ENCODE measurements at regions not wholly inside any gene's neighbourhood (a gene's known extent, or its start where the extent isn't known, plus 50 kb on each side); places are given as distances from the start of the nearest gene placed in this dataset.

GRCh38 chr6:163630572-163630971, 216.1 kb downstream of the QKI start:
- Mint-ChIP-seq H3K36me3 (no peaks in the 10 kb centered on the region), H3K4me3 (no peak overlapping the region), H3K27ac (no peak overlapping the region), H3K27me3 (peaks cover 17 to 36% (median 34%) of the 10 kb centered on the region in 5 donors), H3K9me3 (peaks cover 0 to 9% (median 0%) of the 10 kb centered on the region in 11 donors), H3K4me1 (no peaks in the 10 kb centered on the region)
- ATAC-seq (no peak), DNase-seq (no peak)
- POLR2A ChIA-PET: no interaction called here
- H3K4me3 ChIP-seq (ENCODE audit: low read length): no peak overlapping the region
- no peaks in the 10 kb centered on the region for H3K27me3 ChIP-seq (ENCODE audit: control insufficient read depth in 2 of 2, insufficient read depth in 2 of 2, low read length in 2 of 2)
- no peaks in the 10 kb centered on the region for H3K36me3 ChIP-seq (ENCODE audit: control insufficient read depth in 2 of 3, insufficient read depth in 3 of 3, low read length in 3 of 3)
- intact Hi-C loops (cut with micrococcal nuclease): no loop called here
- H3K9me3 ChIP-seq (ENCODE audit: control insufficient read depth in 2 of 3, low read length in 3 of 3): no peaks in the 10 kb centered on the region
- H3K27ac ChIP-seq (ENCODE audit: low read depth, low read length): no peak overlapping the region
- CTCF ChIA-PET: no interaction called here
- no peaks in the 10 kb centered on the region for H3K4me1 ChIP-seq (ENCODE audit: control insufficient read depth in 2 of 2, insufficient read depth in 2 of 2, low read length in 2 of 2)

GRCh38 chr6:163630096-163630495, 215.6 kb downstream of the QKI start:
- no peak overlapping the region for H3K27ac ChIP-seq (ENCODE audit: low read depth, low read length)
- H3K36me3 ChIP-seq (ENCODE audit: control insufficient read depth in 2 of 3, insufficient read depth in 3 of 3, low read length in 3 of 3): no peaks in the 10 kb centered on the region
- Mint-ChIP-seq H3K9me3 (peaks cover 0 to 9% (median 0%) of the 10 kb centered on the region in 11 donors), H3K4me3 (no peak overlapping the region), H3K27ac (no peak overlapping the region), H3K27me3 (peaks cover 17 to 34% (median 29%) of the 10 kb centered on the region in 5 donors), H3K36me3 (no peaks in the 10 kb centered on the region), H3K4me1 (no peaks in the 10 kb centered on the region)
- no peak for ATAC-seq
- H3K4me3 ChIP-seq (ENCODE audit: low read length): no peak overlapping the region
- intact Hi-C loops (cut with micrococcal nuclease): no loop called here
- ChIA-PET CTCF (no interaction called here), POLR2A (no interaction called here)
- no peaks in the 10 kb centered on the region for H3K9me3 ChIP-seq (ENCODE audit: control insufficient read depth in 2 of 3, low read length in 3 of 3)
- no peaks in the 10 kb centered on the region for H3K27me3 ChIP-seq (ENCODE audit: control insufficient read depth in 2 of 2, insufficient read depth in 2 of 2, low read length in 2 of 2)
- H3K4me1 ChIP-seq (ENCODE audit: control insufficient read depth in 2 of 2, insufficient read depth in 2 of 2, low read length in 2 of 2): no peaks in the 10 kb centered on the region
- DNase-seq: no peak
